GM19463 (cell line): ENCODE measurements at regions not wholly inside any gene's neighbourhood (a gene's known extent, or its start where the extent isn't known, plus 50 kb on each side); places are given as distances from the start of the nearest gene placed in this dataset.
"Not testable (repeated sequence)": the region's sequence is repeated elsewhere in the genome, so short reads cannot be mapped to it uniquely, and the experiment has no call there.

Experiments used
- ATAC-seq: cut with Tn5 transposase; IDR thresholded peaks from one replicate; pipeline ENCODE4 v1.9.1; 2021; ENCODE audit warnings: mild to moderate bottlenecking, moderate library complexity; ENCODE audit not compliant: unreplicated experiment

GRCh38 chr3:181549266-181549665, 162.5 kb upstream of the SOX2 start:
- ATAC-seq, result no peak

GRCh38 chr3:181541414-181541813, 170.3 kb upstream of the SOX2 start:
- ATAC-seq, result no peak

GRCh38 chr3:181534781-181535221, 176.9 kb upstream of the SOX2 start:
- no peak for ATAC-seq

GRCh38 chr3:181533811-181534210, 177.9 kb upstream of the SOX2 start:
- no peak for ATAC-seq

- ATAC-seq, result no peak
These were observed 181.1 kb upstream of the SOX2 start for GRCh38 chr3:181530584-181530983.

- ATAC-seq, result no peak
These were observed 189.9 kb upstream of the SOX2 start for GRCh38 chr3:181521831-181522230.

- ATAC-seq, result no peak
These were observed 193.5 kb upstream of the SOX2 start for GRCh38 chr3:181518222-181518621.

GRCh38 chr3:181512787-181513186, 198.9 kb upstream of the SOX2 start:
- no peak for ATAC-seq

GRCh38 chr3:181510500-181510899, 201.2 kb upstream of the SOX2 start:
- no peak for ATAC-seq

GRCh38 chr3:181497358-181497757, 214.4 kb upstream of the SOX2 start:
- ATAC-seq, result no peak

- ATAC-seq, result no peak
These were observed 218.3 kb upstream of the SOX2 start for GRCh38 chr3:181493423-181493822.

GRCh38 chr3:181488536-181488935, 223.2 kb upstream of the SOX2 start:
- no peak for ATAC-seq

- ATAC-seq, result no peak
These were observed 224.3 kb upstream of the SOX2 start for GRCh38 chr3:181487236-181487978.

- ATAC-seq, result no peak
These were observed 225.4 kb upstream of the SOX2 start for GRCh38 chr3:181486141-181486885.

- no peak for ATAC-seq
These were observed 227.7 kb upstream of the SOX2 start for GRCh38 chr3:181484026-181484425.

GRCh38 chr3:181475146-181475545, 236.6 kb upstream of the SOX2 start:
- ATAC-seq, result not testable (repeated sequence)

- no peak for ATAC-seq
These were observed 241.4 kb upstream of the SOX2 start for GRCh38 chr3:181470349-181470748.

- ATAC-seq, result no peak
These were observed 247.6 kb upstream of the SOX2 start for GRCh38 chr3:181464033-181464694.

GRCh38 chr3:181461381-181461780, 250.3 kb upstream of the SOX2 start:
- no peak for ATAC-seq

- no peak for ATAC-seq
These were observed 252.2 kb upstream of the SOX2 start for GRCh38 chr3:181459516-181459915.

- ATAC-seq, result no peak
These were observed 252.9 kb upstream of the SOX2 start for GRCh38 chr3:181458857-181459256.

GRCh38 chr3:181457756-181458155, 254.0 kb upstream of the SOX2 start:
- no peak for ATAC-seq
